ENCODE measurements at regions not wholly inside any gene's neighbourhood (a gene's known extent, or its start where the extent isn't known, plus 50 kb on each side); places are given as distances from the start of the nearest gene placed in this dataset.

- no peak for DNase-seq
These were observed 456.3 kb upstream of the SGCD start for GRCh38 chr5:155870636-155871035.

GRCh38 chr5:155871623-155872022, 455.3 kb upstream of the SGCD start:
- no peak for DNase-seq

- peak; percentile 62 for DNase-seq
These were observed 454.2 kb upstream of the SGCD start for GRCh38 chr5:155872629-155873220.

GRCh38 chr5:155878991-155879575, 447.9 kb upstream of the SGCD start:
- no peak for DNase-seq

- peak; percentile 38 for DNase-seq
These were observed 442.9 kb upstream of the SGCD start for GRCh38 chr5:155884041-155884440.

GRCh38 chr5:155885199-155885598, 441.8 kb upstream of the SGCD start:
- DNase-seq: no peak

GRCh38 chr5:155886311-155887031, 440.5 kb upstream of the SGCD start:
- DNase-seq: no peak

- no peak for DNase-seq
These were observed 431.5 kb upstream of the SGCD start for GRCh38 chr5:155895484-155895883.

- no peak for DNase-seq
These were observed 429.2 kb upstream of the SGCD start for GRCh38 chr5:155897761-155898160.

- DNase-seq: no peak
These were observed 428.7 kb upstream of the SGCD start for GRCh38 chr5:155898284-155898683.

- DNase-seq: no peak
These were observed 423.2 kb upstream of the SGCD start for GRCh38 chr5:155903791-155904190.

GRCh38 chr5:155905364-155905763, 421.6 kb upstream of the SGCD start:
- DNase-seq: no peak

GRCh38 chr5:155906046-155906445, 420.9 kb upstream of the SGCD start:
- DNase-seq: no peak

GRCh38 chr5:155908543-155908942, 418.4 kb upstream of the SGCD start:
- no peak for DNase-seq

- no peak for DNase-seq
These were observed 414.7 kb upstream of the SGCD start for GRCh38 chr5:155912291-155912690.

- no peak for DNase-seq
These were observed 412.2 kb upstream of the SGCD start for GRCh38 chr5:155914766-155915165.

- no peak for DNase-seq
These were observed 411.4 kb upstream of the SGCD start for GRCh38 chr5:155915601-155916000.

- DNase-seq: no peak
These were observed 407.8 kb upstream of the SGCD start for GRCh38 chr5:155919126-155919525.

- DNase-seq: no peak
These were observed 407.2 kb upstream of the SGCD start for GRCh38 chr5:155919725-155920124.

- no peak for DNase-seq
These were observed 405.3 kb upstream of the SGCD start for GRCh38 chr5:155921621-155922020.

- DNase-seq: no peak
These were observed 403.2 kb upstream of the SGCD start for GRCh38 chr5:155923784-155924183.

- no peak for DNase-seq
These were observed 400.9 kb upstream of the SGCD start for GRCh38 chr5:155926031-155926430.

GRCh38 chr5:155926766-155927165, 400.2 kb upstream of the SGCD start:
- DNase-seq: no peak

- no peak for DNase-seq
These were observed 397.9 kb upstream of the SGCD start for GRCh38 chr5:155929112-155929511.

GRCh38 chr5:155934964-155935363, 392.0 kb upstream of the SGCD start:
- DNase-seq: no peak
